ENCODE measurements at regions not wholly inside any gene's neighbourhood (a gene's known extent, or its start where the extent isn't known, plus 50 kb on each side); places are given as distances from the start of the nearest gene placed in this dataset.

DNA sequence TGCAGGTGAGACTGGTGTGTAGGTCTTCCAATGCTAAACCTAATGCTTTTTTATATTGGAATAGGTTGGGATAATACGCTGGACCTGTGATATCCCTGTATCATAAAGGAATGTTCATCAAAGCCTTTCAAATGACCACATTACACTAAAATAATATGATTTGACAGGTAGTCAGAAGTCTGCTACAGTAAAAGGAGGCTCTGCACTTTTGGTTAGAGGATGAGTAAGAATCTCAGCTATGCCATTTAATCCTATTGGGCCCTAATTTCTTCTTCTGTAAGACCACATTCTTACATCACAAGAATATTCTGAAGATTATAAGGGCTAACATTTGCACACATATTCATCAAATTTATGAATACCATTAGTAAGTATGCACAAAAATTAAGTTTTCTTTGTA is 250.5 kb upstream of the FLRT2 start:
- intact Hi-C loops (cut with DNase I; ENCODE audit: low total_unique reads): loop anchor here (5.0 kb wide), 1 partner anchor 1713 kb away; no protein-coding TSS in a partner anchor
- no peak for TF ChIP-seq POLR2A (IDR thresholded peaks at IDR 0.05)
- TF ChIP-seq, protein P1, sequence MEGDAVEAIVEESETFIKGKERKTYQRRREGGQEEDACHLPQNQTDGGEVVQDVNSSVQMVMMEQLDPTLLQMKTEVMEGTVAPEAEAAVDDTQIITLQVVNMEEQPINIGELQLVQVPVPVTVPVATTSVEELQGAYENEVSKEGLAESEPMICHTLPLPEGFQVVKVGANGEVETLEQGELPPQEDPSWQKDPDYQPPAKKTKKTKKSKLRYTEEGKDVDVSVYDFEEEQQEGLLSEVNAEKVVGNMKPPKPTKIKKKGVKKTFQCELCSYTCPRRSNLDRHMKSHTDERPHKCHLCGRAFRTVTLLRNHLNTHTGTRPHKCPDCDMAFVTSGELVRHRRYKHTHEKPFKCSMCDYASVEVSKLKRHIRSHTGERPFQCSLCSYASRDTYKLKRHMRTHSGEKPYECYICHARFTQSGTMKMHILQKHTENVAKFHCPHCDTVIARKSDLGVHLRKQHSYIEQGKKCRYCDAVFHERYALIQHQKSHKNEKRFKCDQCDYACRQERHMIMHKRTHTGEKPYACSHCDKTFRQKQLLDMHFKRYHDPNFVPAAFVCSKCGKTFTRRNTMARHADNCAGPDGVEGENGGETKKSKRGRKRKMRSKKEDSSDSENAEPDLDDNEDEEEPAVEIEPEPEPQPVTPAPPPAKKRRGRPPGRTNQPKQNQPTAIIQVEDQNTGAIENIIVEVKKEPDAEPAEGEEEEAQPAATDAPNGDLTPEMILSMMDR (IDR thresholded peaks at IDR 0.05): no peak
- DNase-seq (ENCODE audit: low spot score in 2 of 2): no peak
- 95 to 96% methylated on average over 1 of the region's 1 CpG for WGBS, 2 donors
- H3K4me3 ChIP-seq (ENCODE audit: low read depth, poor library complexity, severe bottlenecking): no peak overlapping the region

DNA sequence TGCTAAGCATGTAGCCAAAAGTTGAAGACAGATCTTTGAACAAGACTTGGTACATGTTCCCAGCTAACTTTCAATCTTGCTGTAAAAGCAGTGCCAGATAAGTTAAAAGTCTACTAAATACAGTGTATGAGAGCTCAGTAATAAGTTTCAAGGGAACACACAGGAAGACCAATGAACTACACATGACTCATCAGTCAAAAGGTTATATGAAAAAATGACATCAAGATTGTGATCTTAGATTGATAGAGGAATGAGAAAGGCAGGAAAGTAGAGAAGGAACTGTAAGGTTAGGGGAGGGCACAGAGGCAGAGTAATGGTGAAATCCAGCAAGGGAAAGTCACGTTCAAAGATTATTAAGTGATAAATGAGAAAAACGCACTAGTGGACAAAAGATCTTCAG is 249.9 kb upstream of the FLRT2 start:
- 73 to 86% methylated on average over 2 of the region's 2 CpGs for WGBS, 2 donors
- TF ChIP-seq, protein P1 (IDR thresholded peaks at IDR 0.05): no peak
- TF ChIP-seq POLR2A (IDR thresholded peaks at IDR 0.05): no peak
- DNase-seq (ENCODE audit: low spot score in 2 of 2): no peak
- no peak overlapping the region for H3K4me3 ChIP-seq (ENCODE audit: low read depth, poor library complexity, severe bottlenecking)
- intact Hi-C loops (cut with DNase I; ENCODE audit: low total_unique reads): no loop called here

DNA sequence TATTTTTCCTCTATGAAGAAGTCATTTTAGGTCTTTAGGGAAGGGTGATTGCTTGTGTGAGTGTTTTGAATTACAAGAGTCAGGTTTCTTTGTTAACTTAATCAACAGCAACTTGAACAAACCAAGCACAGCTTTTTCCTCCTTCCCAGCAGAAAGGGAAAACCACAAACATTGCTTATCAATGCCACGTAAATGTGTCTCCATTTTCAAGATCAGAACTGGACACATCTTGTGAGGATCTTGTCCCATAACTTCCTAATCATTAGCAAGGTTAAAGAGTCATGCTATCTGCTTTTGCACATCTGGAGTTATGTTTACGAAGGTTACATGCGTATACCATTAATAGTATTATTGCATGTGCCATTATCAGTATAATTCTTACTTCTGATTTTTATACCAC is 248.0 kb upstream of the FLRT2 start:
- no peak for TF ChIP-seq POLR2A (IDR thresholded peaks at IDR 0.05)
- TF ChIP-seq, protein P1 (IDR thresholded peaks at IDR 0.05): no peak
- H3K4me3 ChIP-seq (ENCODE audit: low read depth, poor library complexity, severe bottlenecking): no peak overlapping the region
- DNase-seq (ENCODE audit: low spot score in 2 of 2): no peak
- intact Hi-C loops (cut with DNase I; ENCODE audit: low total_unique reads): no loop called here
- 83 to 87% methylated on average over 3 of the region's 3 CpGs for WGBS, 2 donors

DNA sequence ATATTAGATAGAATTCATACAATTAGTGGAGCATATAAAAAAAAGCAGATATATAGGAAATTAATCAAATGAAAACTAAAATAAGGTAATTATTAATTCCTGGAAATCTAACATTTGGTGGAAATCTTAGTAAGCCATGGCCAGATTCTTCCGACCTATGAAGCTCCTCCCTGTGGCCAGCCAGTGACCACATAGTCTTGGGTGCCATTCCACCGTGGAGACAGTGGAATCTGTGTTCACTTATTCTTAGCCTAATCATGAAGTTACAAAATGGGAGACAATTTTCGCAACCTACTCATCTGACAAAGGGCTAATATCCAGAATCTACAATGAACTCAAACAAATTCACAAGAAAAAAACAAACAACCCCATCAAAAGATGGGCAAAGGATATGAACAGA is 241.9 kb upstream of the FLRT2 start:
- intact Hi-C loops (cut with DNase I; ENCODE audit: low total_unique reads): no loop called here
- TF ChIP-seq, protein P1 (IDR thresholded peaks at IDR 0.05): no peak
- no peak for TF ChIP-seq POLR2A (IDR thresholded peaks at IDR 0.05)
- DNase-seq (ENCODE audit: low spot score in 2 of 2): no peak
- no peak overlapping the region for H3K4me3 ChIP-seq (ENCODE audit: low read depth, poor library complexity, severe bottlenecking)
- 90 to 92% methylated on average over 3 of the region's 3 CpGs for WGBS, 2 donors

DNA sequence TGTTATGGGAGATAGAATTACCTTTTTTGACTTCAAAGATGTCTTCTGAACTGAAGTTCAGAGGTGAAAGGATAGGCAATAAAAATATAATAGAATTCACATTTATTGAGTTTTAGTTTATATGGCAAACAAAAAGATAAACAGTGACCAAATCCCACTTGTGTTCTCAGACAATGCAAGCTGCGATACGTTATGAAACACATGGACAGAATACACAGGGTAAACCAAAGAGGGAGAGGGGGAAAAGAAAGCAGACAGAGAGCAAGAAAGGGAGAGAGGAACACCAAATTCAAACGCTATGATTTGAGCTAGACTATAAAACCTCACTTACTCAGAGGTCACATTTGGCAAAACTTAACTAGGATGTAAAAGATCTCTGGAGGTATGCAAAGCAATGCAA is 238.2 kb upstream of the FLRT2 start:
- 87 to 89% methylated on average over 3 of the region's 3 CpGs for WGBS, 2 donors
- intact Hi-C loops (cut with DNase I; ENCODE audit: low total_unique reads): no loop called here
- no peak for DNase-seq (ENCODE audit: low spot score in 2 of 2)
- no peak overlapping the region for H3K4me3 ChIP-seq (ENCODE audit: low read depth, poor library complexity, severe bottlenecking)
- no peak for TF ChIP-seq POLR2A (IDR thresholded peaks at IDR 0.05)
- TF ChIP-seq, protein P1 (IDR thresholded peaks at IDR 0.05): no peak

DNA sequence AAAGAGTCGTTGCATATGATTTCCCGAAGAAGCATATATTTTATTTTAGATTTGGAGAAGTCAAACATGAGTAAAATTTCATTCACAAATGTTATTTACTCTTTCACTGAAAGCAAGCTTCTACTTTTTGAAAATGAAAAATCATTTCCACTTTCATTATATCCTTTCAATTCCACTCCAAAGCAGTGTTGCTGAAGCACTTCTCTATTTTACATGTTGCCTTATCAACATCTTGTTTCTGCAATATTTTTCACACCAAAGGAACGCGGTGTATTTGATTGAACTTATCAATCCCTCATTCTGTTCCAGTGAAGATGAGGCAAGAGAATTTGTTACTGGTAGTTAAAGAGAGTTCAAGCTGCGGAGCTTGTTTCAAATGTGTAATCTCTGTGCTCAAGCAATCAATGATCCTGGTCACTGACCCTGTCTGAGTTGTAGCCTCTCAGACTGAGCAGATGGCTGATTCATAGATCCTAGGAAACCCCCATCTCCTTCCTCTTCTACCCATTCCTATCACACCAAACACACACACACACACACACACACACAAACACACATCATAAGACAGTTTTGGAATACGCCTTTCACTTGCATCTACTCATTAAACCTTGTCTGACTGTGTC is 236.2 kb upstream of the FLRT2 start:
- no peak overlapping the region for H3K4me3 ChIP-seq (ENCODE audit: low read depth, poor library complexity, severe bottlenecking)
- intact Hi-C loops (cut with DNase I; ENCODE audit: low total_unique reads): no loop called here
- 84 to 88% methylated on average over 6 of the region's 6 CpGs for WGBS, 2 donors
- no peak for TF ChIP-seq POLR2A (IDR thresholded peaks at IDR 0.05)
- TF ChIP-seq, protein P1 (IDR thresholded peaks at IDR 0.05): no peak
- DNase-seq (ENCODE audit: low spot score in 2 of 2): no peak
